Fibroblast of skin of right quadriceps (primary cell): ENCODE measurements at regions not wholly inside any gene's neighbourhood (a gene's known extent, or its start where the extent isn't known, plus 50 kb on each side); places are given as distances from the start of the nearest gene placed in this dataset.
"Not testable (repeated sequence)": the region's sequence is repeated elsewhere in the genome, so short reads cannot be mapped to it uniquely, and the experiment has no call there.

ENCODE experiments used
- DNase-seq: peaks from one replicate; pipeline ENCODE4 v3.0.0-alpha.2; 2013

DNA sequence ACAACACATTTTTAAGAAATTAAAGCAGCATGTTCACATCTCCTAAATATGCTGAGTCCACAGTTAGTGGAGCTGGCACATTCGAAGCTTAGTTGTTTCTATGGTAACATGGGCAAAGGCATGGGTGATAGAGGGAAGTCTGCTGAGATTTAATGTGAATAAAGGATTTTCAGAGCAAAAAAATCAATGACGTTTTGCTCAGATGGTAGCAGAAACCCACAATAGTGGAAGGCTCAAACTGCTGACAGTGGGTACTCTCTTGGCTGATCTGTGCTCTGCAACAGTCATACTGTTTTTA, 795.1 kb upstream of the ARPP21 start:
- DNase-seq = no peak

- DNase-seq = no peak
These were observed 788.2 kb upstream of the ARPP21 start for GRCh38 chr3:34851137-34851536.

- no peak for DNase-seq
These were observed 786.4 kb upstream of the ARPP21 start for GRCh38 chr3:34852844-34853439.

GRCh38 chr3:34856081-34856947, 783.0 kb upstream of the ARPP21 start:
- DNase-seq = peak; percentile 31

DNA sequence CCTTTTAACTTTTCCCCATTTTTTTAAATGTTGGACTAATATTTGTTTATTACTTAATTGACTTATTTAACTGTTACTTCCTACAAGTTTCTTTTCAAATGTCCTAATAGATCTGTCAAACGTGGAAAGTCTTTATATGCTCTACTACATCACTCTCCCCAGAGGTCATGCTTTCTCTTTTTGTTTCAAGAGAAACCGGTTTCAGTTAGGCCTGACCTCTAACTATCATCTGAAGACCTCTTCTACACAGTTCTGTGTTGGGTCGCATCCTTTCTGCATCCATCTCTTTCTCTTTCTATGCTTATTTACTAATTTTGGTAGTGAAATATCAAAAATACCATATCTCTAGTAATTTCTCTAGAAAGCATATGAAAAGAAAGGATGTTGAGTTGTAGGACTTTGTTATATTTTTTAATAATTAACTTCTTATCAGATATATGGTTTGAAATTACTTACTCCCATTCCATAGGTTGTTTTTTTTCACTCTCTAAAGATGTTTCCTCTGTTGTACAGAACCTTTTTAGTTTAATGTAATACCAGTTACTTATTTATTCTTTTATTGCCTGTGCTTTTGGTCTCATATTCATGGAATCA, 781.2 kb upstream of the ARPP21 start:
- DNase-seq = no peak

- DNase-seq = peak; percentile 55
These were observed 779.6 kb upstream of the ARPP21 start for GRCh38 chr3:34859746-34860145.

- DNase-seq = no peak
These were observed 776.9 kb upstream of the ARPP21 start for GRCh38 chr3:34862456-34862855.

DNA sequence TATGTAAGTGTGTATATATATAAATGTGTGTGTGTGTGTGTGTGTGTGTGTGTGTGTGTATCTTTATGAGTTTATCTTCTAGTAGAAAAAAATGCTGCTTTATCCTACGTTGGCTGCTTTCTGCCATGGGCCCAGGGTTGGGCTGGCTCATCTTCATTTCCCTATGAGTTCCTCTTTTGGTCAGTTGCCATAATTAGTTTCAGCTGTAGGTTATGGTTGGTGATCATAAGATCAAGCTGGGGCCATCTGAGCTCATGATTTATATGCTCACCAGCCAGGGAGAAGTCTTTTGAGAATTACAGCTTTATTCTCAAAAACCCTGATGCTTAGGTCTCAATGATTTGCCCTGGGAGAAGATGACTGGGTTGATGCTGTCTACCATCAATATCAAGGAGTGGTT, 775.8 kb upstream of the ARPP21 start:
- peak; percentile 1 for DNase-seq

DNA sequence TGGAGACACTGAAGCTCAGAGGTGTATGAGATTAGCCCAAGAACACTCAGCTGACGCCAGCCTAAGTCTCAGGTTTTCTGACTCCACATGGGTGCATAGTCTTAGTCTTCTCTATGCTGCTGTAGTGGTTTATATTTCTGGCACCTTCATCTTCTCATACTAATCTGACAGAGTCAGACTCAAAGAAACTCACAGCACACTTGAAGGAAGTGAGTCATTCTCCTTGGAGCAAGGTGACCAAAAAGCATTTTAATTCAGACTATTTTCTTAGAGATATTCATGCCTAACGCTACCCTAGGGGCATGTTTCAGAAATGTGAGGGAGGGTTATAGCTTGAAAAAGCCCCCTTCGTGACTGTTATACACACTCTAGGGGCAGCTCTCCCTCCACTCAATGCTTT, 775.3 kb upstream of the ARPP21 start:
- DNase-seq = peak; percentile 22

- no peak for DNase-seq
These were observed 774.0 kb upstream of the ARPP21 start for GRCh38 chr3:34865346-34865745.

DNA sequence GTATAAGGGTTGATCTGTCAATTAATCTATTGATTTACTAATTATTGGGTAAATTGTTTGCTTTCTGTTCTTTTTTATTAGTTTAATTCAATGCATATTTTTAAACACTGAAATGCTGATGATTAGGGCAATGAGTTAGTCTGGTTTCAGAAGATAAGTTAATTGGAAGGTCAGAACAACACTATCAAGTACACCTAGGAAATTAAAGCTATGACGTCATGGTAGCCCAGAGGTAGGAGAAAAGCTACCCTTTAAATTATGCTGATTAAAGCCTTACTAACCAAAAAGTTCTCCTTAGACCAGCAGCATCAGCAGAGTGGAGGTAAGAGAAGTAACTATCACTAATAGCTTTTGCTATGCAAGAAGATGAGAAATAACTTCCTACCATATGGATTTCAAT, 770.4 kb upstream of the ARPP21 start:
- DNase-seq = no peak

- no peak for DNase-seq
These were observed 769.6 kb upstream of the ARPP21 start for GRCh38 chr3:34869696-34870095.

DNA sequence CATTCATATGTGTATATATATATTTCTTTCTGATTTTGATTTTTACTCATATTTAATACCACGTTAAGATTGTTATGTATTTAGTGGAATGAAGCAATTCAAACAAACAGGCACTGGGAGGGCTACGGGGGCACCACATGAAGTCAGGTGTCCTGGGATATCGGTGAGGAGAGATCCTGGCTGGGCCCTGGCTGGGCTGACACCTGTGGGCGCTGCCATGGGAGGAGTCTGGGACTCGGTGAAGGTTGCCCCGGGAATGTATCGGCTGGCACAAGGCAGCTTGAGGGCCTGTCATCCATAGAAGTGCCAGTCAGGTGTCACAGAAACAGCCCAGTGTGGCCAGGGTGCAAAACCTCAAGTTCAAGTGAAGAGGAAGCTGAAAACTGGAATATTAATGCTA, 766.9 kb upstream of the ARPP21 start:
- no peak for DNase-seq

DNA sequence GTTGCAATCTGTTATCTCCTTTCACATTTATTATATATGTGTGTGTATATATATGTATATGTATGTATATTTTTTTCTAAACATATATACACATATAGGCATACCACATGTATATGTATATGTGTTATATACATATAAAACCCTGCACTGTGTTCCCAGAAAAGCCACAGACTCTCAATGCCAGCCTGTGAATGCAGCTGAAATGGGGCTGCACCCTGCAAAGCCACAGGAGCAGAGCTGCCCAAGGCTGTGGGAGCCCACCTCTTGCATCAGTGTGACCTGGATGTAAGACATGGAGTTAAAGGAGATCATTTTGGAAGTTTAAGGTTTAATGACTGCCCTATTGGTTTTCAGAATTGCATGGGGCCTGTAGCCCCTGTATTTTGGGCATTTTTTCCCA, 762.3 kb upstream of the ARPP21 start:
- no peak for DNase-seq

- DNase-seq = no peak
These were observed 760.8 kb upstream of the ARPP21 start for GRCh38 chr3:34878488-34878887.

DNA sequence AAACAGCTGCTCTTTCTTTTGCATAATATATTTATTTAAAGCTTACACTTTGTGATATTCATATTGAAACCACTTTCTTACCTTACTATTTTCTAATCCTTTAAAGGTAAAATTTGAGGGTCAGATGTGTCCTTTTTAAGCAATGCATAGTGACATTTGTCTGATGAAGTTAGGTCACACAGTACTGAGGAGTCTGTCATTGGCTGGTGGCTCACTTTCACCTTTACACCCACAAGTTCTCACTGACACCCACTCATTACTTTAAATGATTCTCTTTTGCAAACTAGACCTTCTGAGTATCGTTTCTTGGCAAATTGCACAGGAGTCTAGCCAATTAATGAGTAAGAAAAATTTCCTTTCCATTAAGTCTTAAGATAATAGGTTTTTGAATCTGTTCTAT, 758.3 kb upstream of the ARPP21 start:
- no peak for DNase-seq

- no peak for DNase-seq
These were observed 756.6 kb upstream of the ARPP21 start for GRCh38 chr3:34882764-34883163.

DNA sequence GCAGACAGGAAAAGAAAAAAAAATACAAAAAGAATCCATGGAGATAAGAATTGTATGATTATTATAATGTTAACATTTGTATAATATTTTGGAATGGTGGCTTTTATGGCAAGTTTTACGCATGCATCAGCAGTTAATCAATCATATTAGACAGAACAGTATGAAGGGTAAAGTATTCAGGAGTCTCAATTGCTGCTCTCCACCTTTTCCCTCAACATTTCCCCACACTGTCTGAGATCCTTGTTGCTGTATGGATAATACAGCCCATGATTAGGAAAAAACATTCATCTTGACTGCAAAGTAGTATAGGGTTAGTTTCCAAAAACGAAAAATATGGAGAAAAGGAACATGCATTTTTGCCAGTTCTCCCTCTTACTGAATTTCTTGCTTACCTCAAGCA, 755.3 kb upstream of the ARPP21 start:
- DNase-seq = no peak

DNA sequence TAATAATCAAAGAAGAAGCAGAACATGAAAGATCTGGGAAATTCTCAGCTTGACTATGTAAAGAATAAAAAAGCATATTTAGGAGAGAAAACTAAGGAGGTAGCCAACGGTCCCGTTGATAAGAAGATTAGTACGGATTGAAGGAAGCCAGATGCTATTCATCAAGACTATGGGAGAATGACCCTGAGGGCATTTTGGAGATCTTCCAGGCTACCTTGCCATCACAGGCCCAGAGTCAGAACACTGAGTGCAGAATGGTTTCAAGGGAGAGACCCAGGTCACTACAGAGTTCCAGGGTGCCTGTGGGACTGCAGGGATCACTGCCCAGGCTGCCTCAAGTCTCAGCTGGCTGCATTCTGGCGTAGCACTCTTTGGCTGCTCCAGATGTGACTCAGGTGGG, 752.9 kb upstream of the ARPP21 start:
- no peak for DNase-seq

- no peak for DNase-seq
These were observed 749.7 kb upstream of the ARPP21 start for GRCh38 chr3:34889641-34890040.

DNA sequence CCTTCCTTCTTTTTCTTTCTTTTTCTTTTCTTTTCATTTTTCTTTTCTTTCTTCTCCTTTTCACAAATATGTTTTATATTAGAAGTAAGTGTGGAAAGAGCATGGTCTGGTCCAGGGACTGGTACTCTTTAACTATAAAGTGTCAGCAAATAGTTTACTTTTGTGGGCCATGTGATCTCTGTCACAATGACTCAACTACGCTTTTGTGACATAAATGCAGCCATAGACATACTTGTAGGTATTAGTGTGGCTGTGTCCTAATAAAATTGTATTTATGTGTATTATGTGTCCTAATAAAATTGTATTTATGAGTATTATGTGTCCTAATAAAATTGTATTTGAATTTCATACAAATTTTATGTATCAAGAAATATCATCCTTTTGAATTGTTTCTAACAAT, 749.1 kb upstream of the ARPP21 start:
- no peak for DNase-seq

GRCh38 chr3:34891941-34892340, 747.4 kb upstream of the ARPP21 start:
- DNase-seq = no peak

GRCh38 chr3:34895841-34896240, 743.5 kb upstream of the ARPP21 start:
- DNase-seq = no peak

GRCh38 chr3:34909679-34910078, 729.6 kb upstream of the ARPP21 start:
- not testable (repeated sequence) for DNase-seq

DNA sequence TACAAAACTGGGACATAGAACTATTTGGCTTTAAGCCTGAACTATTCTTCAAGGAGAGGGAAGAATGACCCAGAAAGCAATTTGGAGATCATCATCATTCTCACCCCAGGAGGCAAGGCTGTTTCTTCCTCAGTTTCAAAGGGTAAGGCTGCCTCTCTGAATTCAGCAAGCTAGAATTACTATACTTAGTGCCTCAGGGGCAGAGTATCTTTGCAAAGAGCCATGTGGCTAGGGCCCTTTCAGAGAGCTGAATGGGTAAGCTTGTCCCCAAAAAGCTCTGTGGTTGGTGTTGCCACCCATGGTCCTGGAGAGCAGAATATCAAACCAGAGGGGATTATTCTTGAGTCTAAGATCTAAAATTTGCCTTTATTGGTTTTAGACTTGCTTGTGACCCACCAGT, 720.3 kb upstream of the ARPP21 start:
- no peak for DNase-seq
